ENCODE measurements at regions not wholly inside any gene's neighbourhood (a gene's known extent, or its start where the extent isn't known, plus 50 kb on each side); places are given as distances from the start of the nearest gene placed in this dataset.

DNA sequence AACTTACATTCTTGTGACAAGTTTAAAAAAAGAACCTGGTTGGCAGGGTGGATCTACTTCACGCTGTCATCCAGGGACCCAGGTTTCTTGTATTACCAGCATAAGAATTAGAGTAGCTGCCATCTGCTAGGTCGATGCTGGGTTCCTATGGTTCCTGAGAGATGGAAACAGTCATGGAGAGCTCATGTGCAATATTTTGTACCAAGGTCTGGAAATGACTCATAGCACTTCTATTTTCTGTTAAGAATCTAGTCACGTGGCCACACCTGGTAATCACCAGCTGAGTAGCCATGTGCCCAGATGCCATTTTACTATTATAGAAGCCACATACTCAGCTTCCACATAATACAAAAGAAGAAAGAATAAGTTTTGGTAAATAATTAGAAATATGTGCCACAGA lies 171.3 kb downstream of the CD83 start:
- TF ChIP-seq RAD21 (conservative IDR thresholded peaks at IDR 0.05) (no peak), POLR2AphosphoS5 (IDR thresholded peaks at IDR 0.05) (no peak), TAF1 (IDR thresholded peaks at IDR 0.05; ENCODE audit: low read depth) (no peak), MXI1 (conservative IDR thresholded peaks at IDR 0.05; ENCODE audit: poor library complexity, severe bottlenecking) (no peak), SMC3 (conservative IDR thresholded peaks at IDR 0.05; ENCODE audit: poor library complexity) (no peak)
- TF ChIP-seq, protein P1, sequence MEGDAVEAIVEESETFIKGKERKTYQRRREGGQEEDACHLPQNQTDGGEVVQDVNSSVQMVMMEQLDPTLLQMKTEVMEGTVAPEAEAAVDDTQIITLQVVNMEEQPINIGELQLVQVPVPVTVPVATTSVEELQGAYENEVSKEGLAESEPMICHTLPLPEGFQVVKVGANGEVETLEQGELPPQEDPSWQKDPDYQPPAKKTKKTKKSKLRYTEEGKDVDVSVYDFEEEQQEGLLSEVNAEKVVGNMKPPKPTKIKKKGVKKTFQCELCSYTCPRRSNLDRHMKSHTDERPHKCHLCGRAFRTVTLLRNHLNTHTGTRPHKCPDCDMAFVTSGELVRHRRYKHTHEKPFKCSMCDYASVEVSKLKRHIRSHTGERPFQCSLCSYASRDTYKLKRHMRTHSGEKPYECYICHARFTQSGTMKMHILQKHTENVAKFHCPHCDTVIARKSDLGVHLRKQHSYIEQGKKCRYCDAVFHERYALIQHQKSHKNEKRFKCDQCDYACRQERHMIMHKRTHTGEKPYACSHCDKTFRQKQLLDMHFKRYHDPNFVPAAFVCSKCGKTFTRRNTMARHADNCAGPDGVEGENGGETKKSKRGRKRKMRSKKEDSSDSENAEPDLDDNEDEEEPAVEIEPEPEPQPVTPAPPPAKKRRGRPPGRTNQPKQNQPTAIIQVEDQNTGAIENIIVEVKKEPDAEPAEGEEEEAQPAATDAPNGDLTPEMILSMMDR (IDR thresholded peaks at IDR 0.05; ENCODE audit: poor library complexity, severe bottlenecking) = no peak
- TF ChIP-seq, protein P2, sequence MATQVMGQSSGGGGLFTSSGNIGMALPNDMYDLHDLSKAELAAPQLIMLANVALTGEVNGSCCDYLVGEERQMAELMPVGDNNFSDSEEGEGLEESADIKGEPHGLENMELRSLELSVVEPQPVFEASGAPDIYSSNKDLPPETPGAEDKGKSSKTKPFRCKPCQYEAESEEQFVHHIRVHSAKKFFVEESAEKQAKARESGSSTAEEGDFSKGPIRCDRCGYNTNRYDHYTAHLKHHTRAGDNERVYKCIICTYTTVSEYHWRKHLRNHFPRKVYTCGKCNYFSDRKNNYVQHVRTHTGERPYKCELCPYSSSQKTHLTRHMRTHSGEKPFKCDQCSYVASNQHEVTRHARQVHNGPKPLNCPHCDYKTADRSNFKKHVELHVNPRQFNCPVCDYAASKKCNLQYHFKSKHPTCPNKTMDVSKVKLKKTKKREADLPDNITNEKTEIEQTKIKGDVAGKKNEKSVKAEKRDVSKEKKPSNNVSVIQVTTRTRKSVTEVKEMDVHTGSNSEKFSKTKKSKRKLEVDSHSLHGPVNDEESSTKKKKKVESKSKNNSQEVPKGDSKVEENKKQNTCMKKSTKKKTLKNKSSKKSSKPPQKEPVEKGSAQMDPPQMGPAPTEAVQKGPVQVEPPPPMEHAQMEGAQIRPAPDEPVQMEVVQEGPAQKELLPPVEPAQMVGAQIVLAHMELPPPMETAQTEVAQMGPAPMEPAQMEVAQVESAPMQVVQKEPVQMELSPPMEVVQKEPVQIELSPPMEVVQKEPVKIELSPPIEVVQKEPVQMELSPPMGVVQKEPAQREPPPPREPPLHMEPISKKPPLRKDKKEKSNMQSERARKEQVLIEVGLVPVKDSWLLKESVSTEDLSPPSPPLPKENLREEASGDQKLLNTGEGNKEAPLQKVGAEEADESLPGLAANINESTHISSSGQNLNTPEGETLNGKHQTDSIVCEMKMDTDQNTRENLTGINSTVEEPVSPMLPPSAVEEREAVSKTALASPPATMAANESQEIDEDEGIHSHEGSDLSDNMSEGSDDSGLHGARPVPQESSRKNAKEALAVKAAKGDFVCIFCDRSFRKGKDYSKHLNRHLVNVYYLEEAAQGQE (IDR thresholded peaks at IDR 0.05; ENCODE audit: borderline replicate concordance) = no peak
- Histone ChIP-seq H2AFZ (ENCODE audit: low read depth, low read length) (no peak overlapping the region), H3K27me3 (ENCODE audit: insufficient read depth, low read depth, low read length) (no peaks in the 10 kb centered on the region), H3K4me3 (ENCODE audit: low read length) (no peak overlapping the region), H3K27ac (ENCODE audit: low read length) (no peak overlapping the region), H3K9me2 (ENCODE audit: insufficient read depth, low read length) (no peaks in the 10 kb centered on the region), H3K79me2 (replicated peaks; ENCODE audit: insufficient read depth, low read length) (no peaks in the 10 kb centered on the region), H3K9ac (ENCODE audit: low read length) (no peak overlapping the region), H3K36me3 (ENCODE audit: insufficient read depth, low read length) (no peaks in the 10 kb centered on the region), H3K9me3 (ENCODE audit: low read length) (no peaks in the 10 kb centered on the region), H3K4me2 (ENCODE audit: low read length) (no peak overlapping the region), H4K20me1 (ENCODE audit: insufficient read depth) (no peaks in the 10 kb centered on the region), H3F3A (ENCODE audit: insufficient read depth, low read length, poor library complexity, severe bottlenecking) (no peaks in the 10 kb centered on the region)

DNA sequence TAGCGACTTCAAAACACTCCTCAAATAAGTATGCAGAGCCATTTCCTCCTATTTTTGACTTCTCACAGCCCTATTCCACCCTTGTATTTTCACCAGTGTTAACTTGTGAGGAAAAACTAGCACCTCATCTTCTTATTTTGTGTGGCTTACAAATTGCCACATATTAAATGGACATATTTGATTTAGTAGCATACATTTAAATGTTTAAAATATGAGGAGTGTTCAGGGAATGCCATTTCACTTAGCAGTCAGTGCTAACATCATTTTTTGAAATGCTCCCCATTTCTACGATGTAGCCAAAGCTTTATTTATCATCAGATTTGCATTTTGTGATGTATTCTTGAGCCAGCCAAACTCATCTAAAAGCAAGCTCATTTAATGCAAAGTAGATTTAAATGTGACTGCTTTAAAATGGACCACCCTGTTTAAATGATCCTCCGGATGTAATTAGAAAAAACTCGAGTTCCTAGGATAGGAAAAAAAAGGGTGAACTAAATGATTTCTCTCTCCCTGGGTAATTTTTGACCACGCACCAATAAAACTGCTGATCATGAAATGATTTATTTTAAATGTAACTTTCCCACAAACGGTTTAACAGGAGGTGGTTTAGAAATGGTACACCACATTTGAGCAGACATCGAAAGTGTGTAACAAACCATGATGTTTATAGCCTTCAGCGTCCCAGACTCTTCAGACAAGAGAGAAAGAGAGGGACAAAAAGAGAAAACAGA lies 172.6 kb downstream of the CD83 start:
- no peak overlapping the region for H2AFZ ChIP-seq (ENCODE audit: low read depth, low read length)

More for the DNA sequence above, 172.6 kb downstream of the CD83 start:
- Histone ChIP-seq H3K4me3 (ENCODE audit: low read length) (no peak overlapping the region), H3K79me2 (replicated peaks; ENCODE audit: insufficient read depth, low read length) (no peaks in the 10 kb centered on the region), H3K27ac (ENCODE audit: low read length) (no peak overlapping the region), H3F3A (ENCODE audit: insufficient read depth, low read length, poor library complexity, severe bottlenecking) (no peaks in the 10 kb centered on the region), H3K9me3 (ENCODE audit: low read length) (no peaks in the 10 kb centered on the region), H3K9me2 (ENCODE audit: insufficient read depth, low read length) (no peaks in the 10 kb centered on the region), H4K20me1 (ENCODE audit: insufficient read depth) (no peaks in the 10 kb centered on the region), H3K9ac (ENCODE audit: low read length) (no peak overlapping the region), H3K36me3 (ENCODE audit: insufficient read depth, low read length) (no peaks in the 10 kb centered on the region), H3K4me2 (ENCODE audit: low read length) (peak overlapping the region; percentile 4), H3K27me3 (ENCODE audit: insufficient read depth, low read depth, low read length) (no peaks in the 10 kb centered on the region)
- TF ChIP-seq, protein P1 (IDR thresholded peaks at IDR 0.05; ENCODE audit: poor library complexity, severe bottlenecking) = no peak
- TF ChIP-seq EZH2 (IDR thresholded peaks at IDR 0.05; ENCODE audit: borderline replicate concordance, insufficient read depth, low read length, poor library complexity, severe bottlenecking) (no peak), MXI1 (conservative IDR thresholded peaks at IDR 0.05; ENCODE audit: poor library complexity, severe bottlenecking) (no peak), RAD21 (conservative IDR thresholded peaks at IDR 0.05) (no peak), SMC3 (conservative IDR thresholded peaks at IDR 0.05; ENCODE audit: poor library complexity) (no peak), TAF1 (IDR thresholded peaks at IDR 0.05; ENCODE audit: low read depth) (no peak), POLR2AphosphoS5 (IDR thresholded peaks at IDR 0.05) (no peak)
- TF ChIP-seq, protein P2 (IDR thresholded peaks at IDR 0.05; ENCODE audit: borderline replicate concordance) = no peak
